Activated CD8-positive, alpha-beta memory T cell treated with anti-CD3 and anti-CD28 coated beads for 1 hour (primary cell): ENCODE measurements at regions not wholly inside any gene's neighbourhood (a gene's known extent, or its start where the extent isn't known, plus 50 kb on each side); places are given as distances from the start of the nearest gene placed in this dataset.

Source experiments
- DNase-seq, 2 donors: peaks; one replicate each; pipeline ENCODE4 v3.0.0-alpha.2; 2020; ENCODE audit warnings: low read depth in 1 of 2; ENCODE audit errors: extremely low read depth in 1 of 2

DNA sequence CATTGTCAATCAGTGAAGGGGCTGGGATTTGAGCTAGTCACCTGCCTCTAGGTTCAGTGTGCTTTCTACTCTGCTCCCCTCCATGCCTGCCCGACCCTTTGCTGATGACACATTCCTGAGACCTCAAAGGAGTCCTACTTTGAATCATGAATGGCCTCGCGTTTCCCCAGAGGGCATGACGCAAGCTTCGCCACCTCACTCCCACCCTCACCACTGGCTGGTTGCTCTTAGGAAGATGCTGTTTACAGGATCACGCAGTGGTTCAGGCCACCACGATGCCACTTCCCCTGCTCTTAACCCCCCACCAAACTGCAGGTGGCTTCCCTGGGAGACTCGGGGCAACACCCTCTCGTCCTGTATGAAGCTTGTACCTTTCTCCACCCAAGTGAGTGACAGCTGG is 62.9 kb upstream of the B3GAT1 start:
- no peak for DNase-seq

DNA sequence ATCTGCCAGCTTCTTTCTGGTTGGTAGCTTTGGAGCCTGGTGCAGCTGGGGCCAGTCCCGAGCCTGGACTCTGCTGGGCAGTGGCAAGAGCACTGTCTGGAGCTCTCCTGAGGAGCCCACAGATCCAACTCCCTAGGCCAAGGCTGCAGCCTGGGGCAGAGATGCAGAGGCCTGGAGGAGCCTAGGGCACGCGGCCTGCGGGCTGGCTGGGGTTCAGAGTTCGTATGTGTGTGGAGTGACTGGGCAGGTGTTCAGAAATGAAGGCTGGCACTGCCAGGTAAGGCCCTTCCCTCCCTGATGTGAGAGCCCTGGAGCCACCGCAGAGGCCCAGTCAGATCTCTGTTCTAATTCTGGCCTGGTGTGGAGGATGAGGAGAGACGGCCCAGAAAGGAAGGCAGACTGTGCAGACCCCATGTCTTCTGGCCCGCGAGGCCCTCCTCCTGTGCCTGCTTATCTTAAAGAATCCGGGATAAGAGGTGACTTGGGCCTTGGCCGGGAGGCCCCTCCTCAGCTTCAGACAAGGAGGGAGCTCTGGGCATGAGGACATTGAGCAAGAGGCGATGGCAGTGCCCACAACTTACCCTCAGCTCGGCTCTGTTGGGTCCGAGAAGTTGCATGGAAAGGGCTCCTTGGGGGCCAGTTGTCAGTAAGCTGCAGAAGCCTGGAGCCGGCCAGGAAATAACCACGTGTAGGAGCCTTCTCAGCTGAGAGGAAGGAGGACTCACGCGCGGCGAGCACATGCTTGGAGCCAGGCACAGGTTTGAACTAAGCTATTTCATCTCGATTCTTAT is 62.2 kb upstream of the B3GAT1 start:
- DNase-seq: no peak

DNA sequence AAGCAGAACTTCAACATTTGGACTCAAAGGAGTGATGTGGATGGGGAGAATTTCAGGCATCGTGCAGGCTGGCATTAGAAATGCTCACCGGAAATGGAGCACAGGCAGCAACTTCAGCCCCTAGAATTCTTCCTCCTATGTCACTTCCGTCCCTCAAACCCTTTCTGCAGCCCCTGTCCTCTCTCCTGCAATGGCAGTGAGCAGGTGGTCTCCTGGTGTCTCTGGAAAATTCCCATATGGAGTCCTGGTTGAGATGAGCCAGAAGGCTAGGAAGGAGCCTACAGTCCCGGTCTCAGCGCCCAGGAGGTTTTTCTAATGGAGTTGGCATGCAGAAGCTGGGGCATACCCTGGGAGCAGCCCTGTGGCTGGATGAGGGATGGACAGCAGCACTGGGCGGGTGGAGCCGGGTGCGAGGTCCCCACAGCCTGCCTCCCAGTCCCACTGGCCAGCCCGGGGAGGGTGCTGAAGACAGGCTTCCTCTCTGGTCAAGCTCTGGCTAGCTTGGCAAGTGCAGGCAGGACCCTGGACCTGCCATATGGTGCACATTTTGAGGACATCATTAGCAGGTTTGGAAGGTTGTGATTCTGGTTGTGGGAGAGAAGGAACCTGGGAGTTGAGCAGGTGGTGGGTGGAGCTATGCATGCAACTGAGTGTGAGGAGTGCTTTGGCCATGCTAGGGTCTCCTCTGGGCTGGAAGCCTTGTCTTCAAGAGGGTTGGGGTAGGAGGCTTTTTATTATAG is 59.8 kb upstream of the B3GAT1 start:
- DNase-seq: no peak

- no peak for DNase-seq
Observed at GRCh38 chr11:134471087-134471715, 59.2 kb upstream of the B3GAT1 start.

- DNase-seq: no peak
Observed at GRCh38 chr11:134470238-134470637, 58.2 kb upstream of the B3GAT1 start.

DNA sequence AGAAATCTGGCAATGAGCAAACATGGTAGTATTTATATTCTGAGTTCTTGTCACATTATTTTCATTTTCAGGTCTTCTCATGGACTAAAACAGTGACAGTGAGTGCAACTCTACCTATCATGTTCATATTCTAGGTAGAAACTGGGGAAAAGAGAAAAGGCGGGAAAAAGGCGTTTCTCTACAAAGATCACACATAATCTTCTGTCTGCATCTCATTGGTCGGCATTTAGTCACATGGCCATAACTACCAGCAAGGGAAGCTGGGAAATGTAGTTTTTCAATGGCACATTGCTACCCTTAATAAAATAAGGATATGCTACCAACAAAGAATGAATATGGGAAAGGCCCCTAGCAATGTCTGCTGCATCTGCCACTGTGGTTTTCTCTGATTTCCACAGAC is 57.6 kb upstream of the B3GAT1 start:
- DNase-seq: no peak

GRCh38 chr11:134468796-134469195 is 56.8 kb upstream of the B3GAT1 start:
- no peak for DNase-seq

- no peak for DNase-seq
Observed at GRCh38 chr11:134468081-134468668, 56.1 kb upstream of the B3GAT1 start.

- no peak for DNase-seq
Observed at GRCh38 chr11:134466610-134467567, 54.8 kb upstream of the B3GAT1 start.

DNA sequence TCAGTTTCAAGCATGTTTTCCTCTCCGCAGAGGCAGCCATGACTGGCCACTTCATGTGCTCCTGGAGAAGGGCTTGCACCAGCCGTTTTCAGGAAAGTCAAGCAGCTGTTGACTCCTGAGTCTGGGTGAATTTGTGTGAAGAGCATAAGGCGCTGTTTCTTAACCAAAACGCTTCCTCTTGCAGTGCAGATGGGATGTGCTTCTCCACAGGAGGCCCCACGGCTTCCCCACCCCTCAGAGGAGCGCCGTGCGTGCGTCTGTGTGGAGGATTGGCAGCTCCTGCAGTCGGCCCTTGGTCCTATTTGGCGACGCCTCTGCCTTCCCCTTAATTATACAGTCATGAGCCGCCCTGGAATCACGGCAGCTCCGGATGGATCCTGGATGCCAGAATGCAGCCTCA is 54.1 kb upstream of the B3GAT1 start:
- DNase-seq: no peak

- no peak for DNase-seq
Observed at GRCh38 chr11:134464981-134465730, 53.1 kb upstream of the B3GAT1 start.

- no peak for DNase-seq
Observed at GRCh38 chr11:134464196-134464595, 52.2 kb upstream of the B3GAT1 start.

DNA sequence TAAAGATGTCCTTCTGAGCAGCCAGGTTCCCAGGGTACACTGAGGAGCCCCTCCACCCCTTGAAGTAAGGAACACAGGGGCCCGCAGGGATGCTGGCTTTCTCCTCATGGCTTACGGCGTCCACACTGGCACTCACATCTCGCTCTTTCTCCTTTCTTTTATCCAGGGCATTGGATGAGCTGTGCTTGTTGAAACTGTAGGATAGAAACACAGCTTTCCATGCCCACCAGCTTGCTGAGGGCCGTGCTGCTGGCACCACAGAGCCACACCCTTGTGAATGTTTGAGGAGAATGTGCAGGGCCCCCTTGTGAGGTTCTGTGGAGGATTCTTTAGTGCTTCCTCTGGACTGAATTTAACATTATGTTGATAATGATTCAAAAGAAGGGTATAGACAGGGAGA is 51.7 kb upstream of the B3GAT1 start:
- no peak for DNase-seq
